Suprapubic skin (tissue), 4 donors: ENCODE measurements at regions not wholly inside any gene's neighbourhood (a gene's known extent, or its start where the extent isn't known, plus 50 kb on each side); places are given as distances from the start of the nearest gene placed in this dataset.

Experiments
- DNase-seq, 2 donors: peaks; one replicate each; pipeline ENCODE4 v3.0.0-alpha.2; 2019; ENCODE audit warnings: low spot score in 2 of 2
- H3K27ac ChIP-seq: fragments of 200-600 bp; sonication (generic); one replicate; pipeline ENCODE4 v1.5.1; 2019
- H3K27me3 ChIP-seq: fragments of 200-600 bp; sonication (generic); one replicate; pipeline ENCODE4 v1.5.1; 2019
- H3K36me3 ChIP-seq: fragments of 200-600 bp; sonication (generic); one replicate; pipeline ENCODE4 v1.5.1; 2019
- H3K4me1 ChIP-seq: fragments of 200-600 bp; sonication (generic); one replicate; pipeline ENCODE4 v1.5.1; 2019
- H3K4me3 ChIP-seq: fragments of 200-600 bp; sonication (generic); one replicate; pipeline ENCODE4 v1.5.1; 2019; ENCODE audit warnings: mild to moderate bottlenecking
- H3K9me3 ChIP-seq: fragments of 200-600 bp; sonication (generic); one replicate; pipeline ENCODE4 v1.5.1; 2019
- EP300 ChIP-seq: sonication (generic); formaldehyde crosslinking; IDR thresholded peaks from one replicate; pipeline ENCODE4 v1.6.1; 2017; ENCODE audit warnings: antibody characterized with exemption
- POLR2A ChIP-seq, 2 donors: fragments of 450-650 bp; IDR thresholded peaks; one replicate each; pipeline ENCODE4 v1.6.1; 2017; ENCODE audit warnings: antibody characterized with exemption in 2 of 2, mild to moderate bottlenecking in 2 of 2, moderate library complexity in 2 of 2
- POLR2AphosphoS5 ChIP-seq, 3 donors: sonication (generic); formaldehyde crosslinking; IDR thresholded peaks; one replicate each; pipeline ENCODE4 v1.6.1; 2017; ENCODE audit warnings: antibody characterized with exemption in 3 of 3
- WGBS: methylation state at CpG from one replicate; pipeline ENCODE4 v1.1.5; 2018; 5-methylcytosine and 5-hydroxymethylcytosine counted together
- TF ChIP-seq, protein P1 (sequence below), 2 donors: fragments of 200-600 bp in 1 of 2; fragments of 450-650 bp in 1 of 2; sonication (generic) in 1 of 2; IDR thresholded peaks; one replicate each; pipeline ENCODE4 v1.5.1; 2016 to 2019; ENCODE audit warnings: antibody characterized with exemption in 2 of 2, mild to moderate bottlenecking in 1 of 2, moderate library complexity in 1 of 2

DNA sequence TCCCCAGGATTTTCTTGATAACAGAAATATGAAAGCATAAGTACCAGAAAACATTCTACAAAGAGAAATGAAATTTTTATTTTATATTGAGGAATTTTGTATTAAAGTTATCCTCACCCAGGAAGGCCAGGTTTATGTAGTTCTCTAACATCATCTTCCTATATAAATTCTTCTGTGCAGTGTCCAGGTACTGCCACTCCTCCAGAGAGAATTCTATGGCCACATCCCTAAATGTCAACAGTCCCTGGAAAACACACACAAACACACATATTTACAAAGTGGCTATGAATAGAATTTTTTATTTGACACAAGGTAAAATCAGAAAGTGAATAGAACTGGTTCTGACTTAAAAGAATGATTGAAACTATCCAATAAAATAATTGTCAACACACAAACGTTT is 110.5 kb upstream of the ZNF91 start:
- Histone ChIP-seq H3K27ac (no peak overlapping the region), H3K36me3 (no peaks in the 10 kb centered on the region), H3K4me1 (no peaks in the 10 kb centered on the region), H3K4me3 (no peak overlapping the region), H3K27me3 (no peaks in the 10 kb centered on the region), H3K9me3 (no peaks in the 10 kb centered on the region)
- 18% methylated on average over 1 of the region's 1 CpG for WGBS
- TF ChIP-seq EP300 (no peak), POLR2AphosphoS5 (IDR thresholded peaks at IDR 0.05) (no peak), POLR2A (IDR thresholded peaks at IDR 0.05) (no peak)
- TF ChIP-seq, protein P1, sequence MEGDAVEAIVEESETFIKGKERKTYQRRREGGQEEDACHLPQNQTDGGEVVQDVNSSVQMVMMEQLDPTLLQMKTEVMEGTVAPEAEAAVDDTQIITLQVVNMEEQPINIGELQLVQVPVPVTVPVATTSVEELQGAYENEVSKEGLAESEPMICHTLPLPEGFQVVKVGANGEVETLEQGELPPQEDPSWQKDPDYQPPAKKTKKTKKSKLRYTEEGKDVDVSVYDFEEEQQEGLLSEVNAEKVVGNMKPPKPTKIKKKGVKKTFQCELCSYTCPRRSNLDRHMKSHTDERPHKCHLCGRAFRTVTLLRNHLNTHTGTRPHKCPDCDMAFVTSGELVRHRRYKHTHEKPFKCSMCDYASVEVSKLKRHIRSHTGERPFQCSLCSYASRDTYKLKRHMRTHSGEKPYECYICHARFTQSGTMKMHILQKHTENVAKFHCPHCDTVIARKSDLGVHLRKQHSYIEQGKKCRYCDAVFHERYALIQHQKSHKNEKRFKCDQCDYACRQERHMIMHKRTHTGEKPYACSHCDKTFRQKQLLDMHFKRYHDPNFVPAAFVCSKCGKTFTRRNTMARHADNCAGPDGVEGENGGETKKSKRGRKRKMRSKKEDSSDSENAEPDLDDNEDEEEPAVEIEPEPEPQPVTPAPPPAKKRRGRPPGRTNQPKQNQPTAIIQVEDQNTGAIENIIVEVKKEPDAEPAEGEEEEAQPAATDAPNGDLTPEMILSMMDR (IDR thresholded peaks at IDR 0.05) = no peak
- no peak for DNase-seq

DNA sequence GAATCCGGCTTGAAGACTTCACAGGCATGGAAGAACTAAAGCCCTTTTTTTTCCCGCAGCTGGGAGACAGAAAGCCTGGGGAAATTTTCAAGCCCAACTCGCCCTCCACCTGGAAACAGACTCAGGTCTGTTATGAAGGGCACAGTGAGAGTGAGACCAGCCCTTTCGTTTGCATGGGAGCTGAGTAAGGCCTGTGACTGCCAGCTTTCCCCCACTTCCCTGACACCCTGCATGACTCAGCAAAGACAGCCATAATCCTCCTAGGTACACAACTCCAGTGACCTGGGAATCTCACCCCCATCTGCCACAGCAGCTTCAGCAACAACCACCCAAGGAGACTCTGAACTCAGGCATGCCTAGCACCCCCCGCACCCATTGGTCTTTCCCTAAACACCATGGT is 87.6 kb upstream of the ZNF91 start:
- no peak for DNase-seq
- Histone ChIP-seq H3K27me3 (no peaks in the 10 kb centered on the region), H3K36me3 (no peaks in the 10 kb centered on the region), H3K4me1 (no peaks in the 10 kb centered on the region), H3K9me3 (peaks cover 3% of the 10 kb centered on the region), H3K4me3 (no peak overlapping the region), H3K27ac (no peak overlapping the region)
- 54% methylated on average over 5 of the region's 5 CpGs for WGBS
- TF ChIP-seq EP300 (no peak), POLR2AphosphoS5 (IDR thresholded peaks at IDR 0.05) (no peak)

DNA sequence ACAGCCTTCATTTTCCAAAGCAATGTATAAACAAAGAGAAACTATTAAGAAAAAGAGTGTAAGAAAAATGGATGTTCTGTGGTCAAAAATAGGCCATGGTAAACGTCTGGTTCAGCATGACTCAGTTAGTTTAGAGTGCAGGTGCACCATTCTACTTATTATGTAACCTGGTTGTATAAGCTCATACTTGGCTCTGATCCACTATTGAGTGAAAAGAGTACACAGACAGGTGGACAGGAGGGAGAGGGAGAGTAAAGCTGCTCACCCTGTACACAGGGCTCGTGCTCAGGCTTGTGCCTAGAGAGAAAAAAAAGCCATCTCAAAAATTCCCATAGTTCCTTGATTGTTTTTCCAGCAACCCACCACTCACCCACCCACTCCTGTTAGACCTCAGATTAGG is 85.8 kb upstream of the ZNF91 start:
- H3K9me3 ChIP-seq = peaks cover 3% of the 10 kb centered on the region
- no peak for DNase-seq
- no peaks in the 10 kb centered on the region for H3K4me1 ChIP-seq
- WGBS = 20% methylated on average over 2 of the region's 2 CpGs
- no peak overlapping the region for H3K4me3 ChIP-seq
- H3K27me3 ChIP-seq = no peaks in the 10 kb centered on the region
- TF ChIP-seq EP300 = no peak
- TF ChIP-seq, protein P1 (IDR thresholded peaks at IDR 0.05) = no peak
- TF ChIP-seq POLR2AphosphoS5 (IDR thresholded peaks at IDR 0.05) = no peak
- TF ChIP-seq POLR2A (IDR thresholded peaks at IDR 0.05) = no peak
- H3K27ac ChIP-seq = no peak overlapping the region
- no peaks in the 10 kb centered on the region for H3K36me3 ChIP-seq

DNA sequence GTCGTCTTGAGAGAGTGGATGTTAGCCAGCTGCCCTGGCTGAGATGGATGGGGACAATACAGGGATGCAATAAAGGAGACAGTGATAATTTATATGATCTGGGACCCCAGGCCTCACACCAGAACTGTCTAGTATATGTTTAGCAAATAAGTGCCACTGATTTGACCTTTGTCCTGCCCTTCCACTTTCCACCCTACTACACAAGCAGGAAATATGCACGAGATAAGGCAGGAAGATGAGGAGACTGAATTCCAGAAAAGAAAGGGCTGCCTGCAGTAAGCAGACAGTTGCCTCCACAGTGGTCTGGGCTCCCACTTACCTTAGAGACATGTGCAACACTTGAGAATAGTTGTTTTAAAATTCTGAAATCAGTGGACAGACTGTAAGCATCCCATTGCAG is 80.2 kb upstream of the ZNF91 start:
- peaks cover 10% of the 10 kb centered on the region for H3K27me3 ChIP-seq
- DNase-seq = no peak
- TF ChIP-seq EP300 (no peak), POLR2AphosphoS5 (IDR thresholded peaks at IDR 0.05) (no peak), POLR2A (IDR thresholded peaks at IDR 0.05) (no peak)
- TF ChIP-seq, protein P1 (IDR thresholded peaks at IDR 0.05) = no peak
- WGBS = 42% methylated on average over 2 of the region's 2 CpGs
- no peaks in the 10 kb centered on the region for H3K9me3 ChIP-seq
- H3K4me1 ChIP-seq = peaks cover 5% of the 10 kb centered on the region
- H3K27ac ChIP-seq = no peak overlapping the region
- H3K36me3 ChIP-seq = no peaks in the 10 kb centered on the region
- H3K4me3 ChIP-seq = no peak overlapping the region

DNA sequence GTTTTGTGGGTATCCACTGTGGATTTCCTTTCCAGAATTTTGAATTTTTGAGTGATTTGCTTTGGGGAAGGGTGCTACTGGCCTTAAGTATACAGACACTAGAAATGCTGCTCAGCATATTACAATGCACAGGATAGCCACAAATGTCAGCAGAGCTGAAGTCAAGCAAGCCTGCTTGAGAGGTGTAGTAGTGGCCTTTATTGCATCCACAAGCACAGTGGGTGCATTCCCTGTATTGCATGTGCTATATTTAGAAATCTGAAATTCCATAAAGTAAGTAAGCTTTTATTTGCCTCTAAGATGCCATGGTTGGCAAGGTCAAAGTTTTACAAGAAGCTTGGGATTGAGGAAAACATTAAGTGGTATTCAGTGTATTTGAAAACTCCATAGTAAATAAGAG is 79.5 kb upstream of the ZNF91 start:
- DNase-seq = no peak
- Histone ChIP-seq H3K4me1 (peaks cover 5% of the 10 kb centered on the region), H3K27ac (no peak overlapping the region), H3K27me3 (peaks cover 12% of the 10 kb centered on the region), H3K4me3 (no peak overlapping the region), H3K36me3 (no peaks in the 10 kb centered on the region), H3K9me3 (no peaks in the 10 kb centered on the region)
- TF ChIP-seq POLR2AphosphoS5 (IDR thresholded peaks at IDR 0.05) (no peak), EP300 (no peak), POLR2A (IDR thresholded peaks at IDR 0.05) (no peak)
- TF ChIP-seq, protein P1 (IDR thresholded peaks at IDR 0.05) = no peak

DNA sequence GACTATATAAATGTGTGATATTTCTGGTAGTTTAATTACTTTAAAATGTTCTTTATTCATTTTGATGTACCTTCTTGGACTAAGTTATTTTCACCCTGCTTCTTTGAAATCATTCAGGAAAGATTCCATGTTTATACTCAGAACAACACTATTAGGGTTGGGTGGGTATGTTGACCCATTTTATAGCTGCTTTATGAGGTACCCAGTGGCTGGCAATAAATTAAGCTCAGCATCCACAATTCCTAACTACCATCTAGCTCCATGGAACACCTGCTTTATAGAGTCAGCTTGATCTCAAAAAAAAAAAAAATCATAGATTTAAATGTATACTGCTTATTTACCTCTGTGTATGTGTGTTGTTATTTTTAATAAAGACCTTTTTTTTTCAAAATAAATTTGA is 78.9 kb upstream of the ZNF91 start:
- TF ChIP-seq POLR2A (IDR thresholded peaks at IDR 0.05) = no peak
- TF ChIP-seq, protein P1 (IDR thresholded peaks at IDR 0.05) = no peak
- TF ChIP-seq POLR2AphosphoS5 (IDR thresholded peaks at IDR 0.05) = no peak
- no peak for TF ChIP-seq EP300
- Histone ChIP-seq H3K27me3 (peaks cover 12% of the 10 kb centered on the region), H3K4me3 (no peak overlapping the region), H3K9me3 (no peaks in the 10 kb centered on the region), H3K27ac (no peak overlapping the region), H3K4me1 (peaks cover 5% of the 10 kb centered on the region), H3K36me3 (no peaks in the 10 kb centered on the region)
- DNase-seq = no peak
